Hematopoietic multipotent progenitor cell treated with erythropoietin and hydrocortisone succinate and interleukin-3 and kit ligand, for 15 days (in vitro differentiated cells): ENCODE measurements at regions not wholly inside any gene's neighbourhood (a gene's known extent, or its start where the extent isn't known, plus 50 kb on each side); places are given as distances from the start of the nearest gene placed in this dataset.

Source experiments
- DNase-seq: peaks from one replicate; pipeline ENCODE4 v3.0.0-alpha.2; 2015; ENCODE audit warnings: low spot score

- DNase-seq: no peak
These were observed 59.0 kb upstream of the PARD3B start for GRCh38 chr2:204486321-204486720.

GRCh38 chr2:204486805-204487204 is 58.5 kb upstream of the PARD3B start:
- no peak for DNase-seq

- DNase-seq: no peak
These were observed 57.6 kb upstream of the PARD3B start for GRCh38 chr2:204487447-204488229.

GRCh38 chr2:204491528-204491927 is 53.7 kb upstream of the PARD3B start:
- DNase-seq: no peak

GRCh38 chr2:204492417-204492816 is 52.9 kb upstream of the PARD3B start:
- DNase-seq: no peak

GRCh38 chr2:204494681-204495080 is 50.6 kb upstream of the PARD3B start:
- DNase-seq: no peak

GRCh38 chr2:204495381-204495780 is 49.9 kb upstream of the PARD3B start:
- DNase-seq: no peak
